Cardiac muscle cell (in vitro differentiated cells and primary cell): ENCODE measurements at regions not wholly inside any gene's neighbourhood (a gene's known extent, or its start where the extent isn't known, plus 50 kb on each side); places are given as distances from the start of the nearest gene placed in this dataset.

Source experiments
- DNase-seq, 2 donors: peaks; one replicate each; pipeline versions ENCODE4 v3.0.0 to v3.0.0-alpha.2; 2010 to 2017; ENCODE audit warnings: low read depth in 1 of 2, low spot score in 1 of 2
- H3K27ac ChIP-seq: fragments of 200-600 bp; sonication (generic); 2 replicates; pipeline ENCODE4 v1.5.1; 2016
- H3K27me3 ChIP-seq: fragments of 200-600 bp; sonication (generic); 2 replicates; pipeline ENCODE4 v1.6.0; 2016; ENCODE audit warnings: control low read depth
- H3K36me3 ChIP-seq: fragments of 200-600 bp; sonication (generic); 2 replicates; pipeline ENCODE4 v1.5.1; 2016; ENCODE audit warnings: control low read depth
- H3K4me1 ChIP-seq: fragments of 200-600 bp; sonication (generic); 2 replicates; pipeline ENCODE4 v1.8.1; 2017; ENCODE audit warnings: low read depth, mild to moderate bottlenecking, mixed run types
- H3K4me3 ChIP-seq: fragments of 200-600 bp; sonication (generic); 2 replicates; pipeline ENCODE4 v1.5.1; 2016; ENCODE audit warnings: mild to moderate bottlenecking
- H3K9me3 ChIP-seq: fragments of 200-600 bp; sonication (generic); 2 replicates; pipeline ENCODE4 v1.5.1; 2017; ENCODE audit warnings: low read depth, mild to moderate bottlenecking, control low read depth
- TF ChIP-seq, protein P1 (sequence below): IDR thresholded peaks from 2 replicates; pipeline ENCODE4 v1.5.1; 2012; ENCODE audit warnings: low read depth, mild to moderate bottlenecking, low read length

DNA sequence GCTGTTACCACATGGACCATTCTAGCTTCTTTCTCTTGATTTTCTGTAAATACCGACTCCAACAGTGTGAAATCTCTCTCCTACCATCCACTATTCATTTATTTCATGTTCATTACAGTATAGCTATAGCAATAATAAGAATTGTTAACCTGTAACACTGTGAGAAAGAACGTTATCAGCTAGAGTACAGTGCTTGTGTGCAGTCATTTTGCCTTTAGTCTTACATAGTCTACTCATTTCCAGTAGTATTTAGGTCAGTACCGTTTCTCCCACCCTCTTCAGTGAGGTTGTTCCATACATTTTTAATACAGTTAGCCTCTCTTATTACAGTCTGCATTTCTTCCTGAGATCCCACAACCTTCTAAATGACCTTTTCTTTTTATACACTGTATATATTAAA, 257.1 kb downstream of the LY86 start:
- TF ChIP-seq, protein P1, sequence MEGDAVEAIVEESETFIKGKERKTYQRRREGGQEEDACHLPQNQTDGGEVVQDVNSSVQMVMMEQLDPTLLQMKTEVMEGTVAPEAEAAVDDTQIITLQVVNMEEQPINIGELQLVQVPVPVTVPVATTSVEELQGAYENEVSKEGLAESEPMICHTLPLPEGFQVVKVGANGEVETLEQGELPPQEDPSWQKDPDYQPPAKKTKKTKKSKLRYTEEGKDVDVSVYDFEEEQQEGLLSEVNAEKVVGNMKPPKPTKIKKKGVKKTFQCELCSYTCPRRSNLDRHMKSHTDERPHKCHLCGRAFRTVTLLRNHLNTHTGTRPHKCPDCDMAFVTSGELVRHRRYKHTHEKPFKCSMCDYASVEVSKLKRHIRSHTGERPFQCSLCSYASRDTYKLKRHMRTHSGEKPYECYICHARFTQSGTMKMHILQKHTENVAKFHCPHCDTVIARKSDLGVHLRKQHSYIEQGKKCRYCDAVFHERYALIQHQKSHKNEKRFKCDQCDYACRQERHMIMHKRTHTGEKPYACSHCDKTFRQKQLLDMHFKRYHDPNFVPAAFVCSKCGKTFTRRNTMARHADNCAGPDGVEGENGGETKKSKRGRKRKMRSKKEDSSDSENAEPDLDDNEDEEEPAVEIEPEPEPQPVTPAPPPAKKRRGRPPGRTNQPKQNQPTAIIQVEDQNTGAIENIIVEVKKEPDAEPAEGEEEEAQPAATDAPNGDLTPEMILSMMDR, result no peak
- H3K4me3 ChIP-seq, result no peak overlapping the region
- peaks cover 3% of the 10 kb centered on the region for H3K27me3 ChIP-seq
- DNase-seq, result no peak
- no peaks in the 10 kb centered on the region for H3K4me1 ChIP-seq
- no peak overlapping the region for H3K27ac ChIP-seq
- H3K36me3 ChIP-seq, result no peaks in the 10 kb centered on the region
- H3K9me3 ChIP-seq, result no peaks in the 10 kb centered on the region

DNA sequence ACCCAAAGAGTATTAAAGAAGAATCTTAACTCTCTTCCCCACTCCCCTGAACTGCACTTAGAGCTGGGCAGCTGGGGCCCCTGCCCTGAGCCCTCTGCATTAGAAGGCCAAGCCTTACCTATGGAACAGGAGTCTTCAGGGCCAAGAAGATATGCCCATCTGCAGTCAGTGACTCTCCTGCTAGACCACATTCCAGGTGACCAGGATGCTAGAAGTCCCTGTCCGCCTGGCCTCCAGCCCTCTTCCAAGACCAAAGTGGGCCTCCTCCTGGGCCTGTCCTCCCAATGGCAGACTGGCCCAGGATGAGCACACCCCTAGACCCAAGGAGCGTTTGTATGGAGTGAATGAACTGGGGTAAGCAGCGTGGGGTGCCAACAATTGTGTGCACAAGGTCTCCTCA, 259.1 kb downstream of the LY86 start:
- H3K9me3 ChIP-seq, result no peaks in the 10 kb centered on the region
- no peak overlapping the region for H3K27ac ChIP-seq
- TF ChIP-seq, protein P1, result no peak
- H3K4me1 ChIP-seq, result no peaks in the 10 kb centered on the region
- no peak for DNase-seq
- no peaks in the 10 kb centered on the region for H3K36me3 ChIP-seq
- peaks cover under 1% of the 10 kb centered on the region for H3K27me3 ChIP-seq
- no peak overlapping the region for H3K4me3 ChIP-seq

DNA sequence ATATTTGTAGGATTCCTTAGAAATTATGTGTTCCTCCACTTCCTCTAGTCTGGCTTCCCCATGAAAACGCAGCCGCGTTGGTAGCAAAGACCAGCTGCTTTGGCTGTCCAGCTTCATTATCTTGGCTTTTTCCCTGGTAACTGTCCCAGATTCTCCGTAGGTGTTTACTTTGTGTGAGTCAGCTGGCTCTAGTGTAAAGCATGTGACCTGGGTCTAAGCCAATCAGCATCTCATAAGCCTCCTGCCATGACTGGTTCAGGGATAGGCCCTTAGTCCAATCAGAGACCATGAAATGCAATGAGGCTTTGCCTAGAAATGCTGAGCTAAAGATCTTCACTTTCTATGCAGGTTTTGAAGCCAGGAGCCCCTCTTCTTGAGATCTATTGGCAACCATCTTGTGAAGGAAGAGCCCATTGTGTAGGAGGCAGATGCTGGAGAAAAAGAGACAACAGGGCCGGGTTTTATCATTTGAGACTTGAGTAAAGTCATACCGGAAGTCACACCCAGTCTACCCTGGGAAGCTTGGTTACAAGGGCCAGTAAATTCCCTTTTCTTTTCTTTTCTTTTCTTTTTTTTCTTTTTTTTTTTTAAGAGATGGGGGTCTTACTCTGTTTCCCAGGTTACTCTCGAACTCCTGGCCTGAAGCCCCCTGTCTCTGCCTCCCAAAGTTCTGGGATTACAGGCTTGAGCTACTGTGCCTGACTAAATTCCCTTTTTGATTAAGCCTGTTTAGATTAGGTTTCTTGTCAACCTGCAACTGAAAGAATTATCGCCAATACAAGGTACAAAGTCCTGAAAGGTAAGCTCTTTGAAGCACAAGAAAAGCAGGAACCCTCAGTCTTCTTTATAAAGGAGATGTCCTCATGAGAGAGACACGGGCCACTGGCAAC, 256.5 kb upstream of the RREB1 start:
- TF ChIP-seq, protein P1, result no peak
- peak in 1 of 2 donors; percentile 99 for DNase-seq
- H3K9me3 ChIP-seq, result no peaks in the 10 kb centered on the region
- no peak overlapping the region for H3K4me3 ChIP-seq
- no peaks in the 10 kb centered on the region for H3K4me1 ChIP-seq
- H3K27ac ChIP-seq, result no peak overlapping the region
- H3K36me3 ChIP-seq, result no peaks in the 10 kb centered on the region
- no peaks in the 10 kb centered on the region for H3K27me3 ChIP-seq

DNA sequence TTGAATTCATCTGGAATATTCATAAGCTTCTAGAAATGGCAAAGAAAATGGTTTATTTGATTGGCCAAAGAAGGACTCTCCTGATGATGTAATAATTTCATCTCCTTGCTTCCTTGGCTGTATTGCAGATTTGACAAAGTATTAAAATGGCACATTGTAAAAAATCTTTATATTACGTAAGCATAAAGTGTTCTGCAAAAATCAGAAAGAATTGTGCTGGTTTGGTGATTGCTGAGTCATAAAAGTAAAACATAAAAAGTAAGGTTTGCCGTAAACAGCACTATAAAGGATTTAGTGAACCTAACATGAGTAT, 255.9 kb upstream of the RREB1 start:
- peaks cover 3% of the 10 kb centered on the region for H3K4me1 ChIP-seq
- no peaks in the 10 kb centered on the region for H3K9me3 ChIP-seq
- TF ChIP-seq, protein P1, result no peak
- H3K27ac ChIP-seq, result no peak overlapping the region
- H3K27me3 ChIP-seq, result no peaks in the 10 kb centered on the region
- no peak for DNase-seq
- H3K36me3 ChIP-seq, result no peaks in the 10 kb centered on the region
- H3K4me3 ChIP-seq, result no peak overlapping the region

DNA sequence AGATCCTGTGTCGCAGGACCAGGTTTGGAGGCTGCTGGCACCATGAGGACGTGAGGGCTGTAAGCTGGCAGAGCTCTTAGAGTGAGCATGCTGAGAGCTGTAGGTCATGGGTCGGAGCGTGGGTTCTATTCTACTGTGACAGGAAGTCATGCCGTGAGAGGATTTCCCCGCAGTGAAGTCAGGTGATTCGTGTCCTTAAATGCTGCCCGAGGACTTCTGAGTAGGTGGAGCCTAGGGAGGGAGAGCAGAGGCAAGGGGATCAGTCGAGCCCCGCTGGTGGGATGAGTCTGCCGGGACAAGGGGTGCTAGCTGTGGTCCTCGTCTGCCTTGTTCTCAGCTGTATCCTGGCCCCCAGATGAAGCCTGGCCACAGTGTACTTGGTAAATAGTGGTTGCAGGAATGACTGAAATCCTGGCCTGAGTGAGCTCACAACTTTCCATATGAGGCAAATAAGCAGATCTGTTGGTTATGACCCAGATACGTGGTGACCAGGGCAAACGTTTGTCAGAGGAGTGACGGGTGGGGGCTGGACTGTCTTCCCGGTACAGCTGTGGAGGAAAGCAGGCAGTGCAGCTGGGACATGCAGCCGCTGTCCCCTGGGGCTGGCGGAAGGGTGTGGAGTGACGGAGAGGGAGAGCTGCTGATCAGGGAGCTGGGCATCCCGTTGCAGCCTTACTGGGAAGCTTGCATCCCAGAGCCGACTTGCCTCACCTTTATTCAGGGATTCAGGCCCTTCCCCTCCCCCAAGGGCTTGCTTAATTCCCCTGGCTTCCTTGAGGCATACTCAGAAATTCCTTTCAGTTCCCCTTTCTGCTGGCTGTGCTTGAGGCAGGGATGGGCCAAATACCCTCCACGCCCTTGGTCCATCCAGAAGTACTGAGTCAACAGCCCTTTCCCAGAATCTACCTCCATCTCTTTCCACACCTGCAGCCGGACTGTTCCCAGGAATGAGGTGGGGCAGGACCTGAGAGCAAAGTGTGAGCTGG, 250.9 kb upstream of the RREB1 start:
- no peak overlapping the region for H3K4me3 ChIP-seq

More for the DNA sequence above, 250.9 kb upstream of the RREB1 start:
- no peak overlapping the region for H3K27ac ChIP-seq
- H3K27me3 ChIP-seq, result no peaks in the 10 kb centered on the region
- no peaks in the 10 kb centered on the region for H3K9me3 ChIP-seq
- TF ChIP-seq, protein P1, result no peak
- DNase-seq, result peak; percentile 43 to 64
- H3K4me1 ChIP-seq, result peaks cover 3% of the 10 kb centered on the region
- no peaks in the 10 kb centered on the region for H3K36me3 ChIP-seq
